Stromal cell of bone marrow (primary cell): ENCODE measurements at regions not wholly inside any gene's neighbourhood (a gene's known extent, or its start where the extent isn't known, plus 50 kb on each side); places are given as distances from the start of the nearest gene placed in this dataset.

Experiments used
- DNase-seq: peaks from one replicate; pipeline ENCODE4 v3.0.0-alpha.2; 2012; ENCODE audit warnings: low read depth

DNA sequence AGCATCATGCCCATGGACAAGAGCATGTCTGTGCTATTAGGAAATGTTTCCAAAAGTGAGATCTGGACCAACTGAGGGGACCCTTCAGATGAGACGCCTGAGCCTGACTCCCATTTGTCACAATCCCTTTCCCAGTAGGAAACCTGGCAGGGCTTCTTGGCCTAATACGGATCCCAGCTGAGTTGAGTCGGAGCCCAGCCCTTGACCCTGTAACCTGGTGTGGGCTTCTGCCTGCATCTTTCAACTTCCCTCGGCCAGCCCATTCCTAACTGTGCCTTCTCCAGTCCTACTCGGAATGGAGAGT, 148.3 kb downstream of the IRX2 start:
- DNase-seq = no peak

DNA sequence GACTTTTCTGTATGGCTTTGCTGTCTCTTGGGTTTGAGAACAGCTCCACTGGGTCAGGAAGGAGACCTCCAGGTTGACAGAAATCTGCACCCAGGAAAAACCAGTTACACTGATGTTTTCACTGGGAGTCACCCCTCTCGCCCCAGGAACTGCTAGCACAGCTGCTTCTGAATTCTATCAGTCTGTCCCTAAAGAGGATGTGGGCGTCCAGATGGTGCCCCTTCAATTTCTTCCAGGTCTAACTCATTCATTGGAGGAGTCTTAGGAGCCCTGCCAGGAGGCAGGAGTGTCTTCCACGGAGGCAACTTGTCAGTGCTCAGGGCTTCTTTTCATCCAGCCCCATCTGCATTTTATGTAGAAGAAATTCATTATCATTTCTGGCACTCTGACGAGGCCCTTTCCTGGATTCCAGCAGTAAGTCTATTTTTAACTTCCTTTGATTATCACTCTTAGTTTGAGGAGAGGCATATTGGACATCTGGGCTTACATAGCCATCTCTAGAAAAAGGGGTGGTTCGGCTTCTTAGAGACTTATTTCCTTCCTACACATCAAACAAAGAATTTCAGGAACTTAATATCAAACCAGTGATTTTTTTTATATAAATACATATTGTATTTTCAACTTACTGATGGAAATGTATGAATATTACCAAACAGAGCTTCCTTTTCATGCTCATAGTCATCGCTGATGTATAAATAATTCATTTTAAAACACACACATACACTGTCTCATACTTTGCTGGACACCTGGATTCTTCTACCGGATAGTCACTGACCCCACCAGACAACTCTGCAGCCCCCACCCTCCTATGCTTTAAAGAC, 148.8 kb downstream of the IRX2 start:
- DNase-seq = no peak

DNA sequence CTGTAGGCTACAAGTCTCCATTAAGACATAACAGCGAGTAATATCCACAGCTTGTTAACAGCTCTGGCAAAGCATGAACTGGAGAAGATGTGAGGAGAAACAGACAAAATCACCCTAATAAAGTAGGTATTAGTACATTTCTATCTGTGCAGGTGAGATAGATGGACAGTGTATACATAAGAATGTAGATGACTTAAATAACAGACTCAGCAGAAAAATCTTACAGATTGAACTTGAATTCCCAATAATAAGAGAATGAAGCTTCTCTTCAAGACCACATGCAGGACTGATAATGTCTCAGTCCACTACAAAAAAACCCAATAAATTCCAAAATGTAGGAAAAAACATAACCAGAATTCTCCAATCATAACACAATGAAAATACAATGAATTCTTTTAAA, 153.0 kb downstream of the IRX2 start:
- DNase-seq = no peak

DNA sequence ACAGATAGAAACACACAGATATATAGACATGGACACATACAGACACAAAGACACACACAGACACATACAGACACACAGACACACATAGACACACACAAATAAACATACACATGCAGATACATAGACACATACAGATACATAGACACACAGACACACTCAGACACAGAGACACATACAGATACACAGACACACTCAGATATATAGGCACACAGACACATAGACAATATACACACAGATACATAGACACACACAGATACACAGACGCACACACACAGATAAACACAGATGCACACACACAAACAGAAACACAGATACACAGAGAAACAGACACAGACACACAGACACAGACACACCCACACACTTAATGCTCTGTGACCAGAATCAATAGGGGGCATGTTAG, 156.8 kb downstream of the IRX2 start:
- DNase-seq = no peak

DNA sequence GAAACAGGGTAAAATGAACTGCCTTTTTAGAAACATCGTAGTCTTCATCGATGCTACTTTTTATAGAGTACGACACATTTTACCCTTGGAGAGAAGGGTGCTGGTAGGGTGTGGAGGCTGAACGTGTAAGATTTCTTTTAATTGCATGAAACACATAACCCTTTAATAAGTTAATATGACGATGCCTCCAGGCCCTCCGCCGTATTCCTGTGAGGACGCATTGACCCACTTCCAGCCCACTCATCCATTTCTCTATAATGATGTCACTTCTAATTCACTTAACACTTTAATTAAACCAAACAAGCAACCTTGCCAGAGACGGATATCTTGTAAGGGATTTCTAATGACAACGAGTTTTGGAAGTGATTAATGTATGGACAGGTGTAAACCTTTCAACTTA, 158.7 kb downstream of the IRX2 start:
- DNase-seq = no peak

DNA sequence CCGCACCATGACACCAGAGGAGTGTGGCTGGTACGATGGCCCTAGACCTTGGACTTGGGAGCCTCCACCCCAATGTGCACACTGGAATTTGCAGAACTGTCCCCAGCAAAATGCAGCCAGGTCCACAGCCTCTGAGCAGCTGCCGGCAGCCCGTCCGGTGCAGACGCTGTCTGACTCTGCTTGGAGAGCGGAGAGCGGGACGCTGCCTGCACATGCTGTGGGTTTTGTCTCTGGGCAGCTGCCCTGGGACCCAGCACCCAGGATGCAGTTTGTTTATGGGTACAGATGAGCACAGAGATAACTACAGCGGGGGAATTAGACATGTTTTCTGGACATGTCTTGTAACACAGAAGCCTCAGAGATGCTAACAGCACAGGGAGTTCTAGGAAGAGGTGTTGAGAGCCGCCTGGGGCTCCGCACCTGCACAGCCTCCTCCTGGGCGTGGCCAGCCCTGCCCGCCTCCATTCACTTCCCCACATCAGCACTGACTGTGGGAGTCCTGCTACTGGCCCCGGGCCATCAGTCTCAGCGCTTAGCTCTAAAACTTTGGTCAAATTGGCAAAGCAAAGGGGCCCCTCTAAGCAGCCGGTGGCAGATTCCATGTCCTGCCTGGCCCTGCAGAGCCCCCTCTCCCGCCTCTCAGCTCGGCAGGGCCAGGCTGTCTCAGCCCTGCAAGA, 159.6 kb downstream of the IRX2 start:
- DNase-seq = no peak

DNA sequence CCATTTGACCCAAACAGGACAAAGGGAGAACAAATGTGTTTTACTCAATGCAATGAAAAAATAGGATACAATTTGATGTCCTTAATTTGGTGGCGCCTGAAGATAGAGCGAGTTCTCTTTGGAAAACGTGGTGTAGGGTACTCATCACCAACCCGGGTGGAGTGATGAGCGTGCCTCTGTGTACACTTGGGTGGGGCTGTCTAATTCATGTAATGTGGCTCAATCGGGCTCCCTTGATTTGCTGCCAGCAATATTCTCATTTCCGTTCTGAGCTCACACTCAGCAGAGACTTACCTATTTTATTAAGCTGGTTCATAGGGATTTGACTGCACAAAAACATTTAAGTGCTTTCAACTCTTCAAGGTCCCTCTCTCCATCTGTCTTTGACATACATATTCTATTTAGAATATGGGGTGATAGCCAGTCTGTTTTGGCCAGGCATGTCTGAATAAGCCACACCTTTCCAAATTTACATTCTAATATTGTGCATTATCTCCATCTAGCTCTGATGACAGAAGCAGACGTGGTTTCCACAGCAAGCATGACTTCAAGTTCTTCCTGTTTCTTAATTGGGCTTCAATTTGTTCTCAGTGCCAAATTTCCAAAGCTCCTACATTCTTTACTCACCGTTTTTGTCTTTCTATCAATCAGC, 162.5 kb downstream of the IRX2 start:
- DNase-seq = no peak

DNA sequence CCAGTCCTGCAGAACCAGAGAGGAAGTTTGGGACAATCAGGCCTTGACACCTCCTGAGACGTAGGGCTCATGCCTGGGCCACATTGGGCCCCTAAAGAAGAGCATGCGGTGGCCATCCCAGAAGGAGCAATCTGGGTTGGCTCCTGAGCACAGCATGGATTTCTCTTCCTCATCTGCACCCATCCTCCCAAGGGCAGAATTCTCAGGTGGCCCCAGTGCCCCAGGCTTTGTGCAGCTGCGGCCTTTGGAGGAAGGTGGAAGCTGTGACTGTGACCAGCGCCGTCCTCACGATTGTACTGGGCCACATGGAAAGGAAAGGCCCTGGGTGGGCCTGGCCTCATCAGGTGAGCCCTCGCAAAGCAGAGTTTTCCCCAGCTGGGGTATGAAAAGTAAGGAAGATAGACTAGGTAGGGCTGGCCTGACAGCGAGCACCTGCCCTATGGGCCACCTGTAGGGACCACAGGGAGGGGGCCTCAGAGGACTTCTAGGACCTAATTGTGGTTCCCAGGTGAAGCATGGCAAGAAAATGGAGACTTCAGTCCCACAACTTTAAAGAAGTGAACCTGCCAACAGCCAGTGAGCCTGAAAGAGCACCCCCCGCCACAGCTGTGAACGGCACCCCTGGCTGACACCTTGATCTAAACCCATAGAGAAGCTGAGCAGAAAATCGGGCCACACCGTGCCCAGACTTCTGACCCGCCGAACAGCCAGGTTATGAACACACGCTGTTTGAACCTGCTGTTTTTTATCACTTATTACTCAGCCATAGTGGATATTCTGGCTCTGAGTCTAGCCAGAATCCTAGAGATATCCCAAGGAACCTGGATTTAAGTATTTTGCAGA, 164.1 kb downstream of the IRX2 start:
- no peak for DNase-seq

DNA sequence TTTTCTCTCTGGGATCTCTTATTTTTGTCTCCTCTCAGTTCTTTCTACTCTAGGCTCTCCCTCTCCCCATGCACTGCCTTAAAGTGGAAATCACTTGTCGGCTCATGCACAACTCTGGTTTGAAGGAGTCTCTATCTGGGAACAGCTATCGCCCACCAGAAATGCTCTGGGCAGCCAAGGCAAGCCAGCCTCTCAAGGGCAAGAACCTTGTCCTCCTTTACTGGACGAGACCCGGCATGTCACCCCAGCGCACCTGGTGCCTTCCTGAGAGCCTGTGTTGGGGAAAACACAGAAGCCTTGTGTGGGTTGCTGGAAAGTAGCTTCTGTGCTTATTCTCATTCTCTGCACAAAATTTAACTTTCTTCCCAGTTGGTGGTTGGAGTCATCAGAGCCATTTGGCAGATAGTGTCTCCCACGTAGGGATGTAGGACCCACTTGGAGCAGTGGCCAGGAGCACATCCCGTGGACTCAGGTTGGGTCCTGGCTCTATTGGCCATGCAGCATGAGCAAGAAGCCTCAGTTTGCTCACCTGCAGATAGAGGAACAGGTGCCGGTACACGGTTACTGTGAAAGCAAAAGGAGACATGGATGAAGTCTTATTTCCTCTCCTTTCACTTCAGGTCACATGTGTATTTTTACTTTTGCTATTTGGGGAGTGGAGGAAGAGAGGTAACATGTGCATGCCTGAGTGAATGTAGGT, 165.3 kb downstream of the IRX2 start:
- no peak for DNase-seq

DNA sequence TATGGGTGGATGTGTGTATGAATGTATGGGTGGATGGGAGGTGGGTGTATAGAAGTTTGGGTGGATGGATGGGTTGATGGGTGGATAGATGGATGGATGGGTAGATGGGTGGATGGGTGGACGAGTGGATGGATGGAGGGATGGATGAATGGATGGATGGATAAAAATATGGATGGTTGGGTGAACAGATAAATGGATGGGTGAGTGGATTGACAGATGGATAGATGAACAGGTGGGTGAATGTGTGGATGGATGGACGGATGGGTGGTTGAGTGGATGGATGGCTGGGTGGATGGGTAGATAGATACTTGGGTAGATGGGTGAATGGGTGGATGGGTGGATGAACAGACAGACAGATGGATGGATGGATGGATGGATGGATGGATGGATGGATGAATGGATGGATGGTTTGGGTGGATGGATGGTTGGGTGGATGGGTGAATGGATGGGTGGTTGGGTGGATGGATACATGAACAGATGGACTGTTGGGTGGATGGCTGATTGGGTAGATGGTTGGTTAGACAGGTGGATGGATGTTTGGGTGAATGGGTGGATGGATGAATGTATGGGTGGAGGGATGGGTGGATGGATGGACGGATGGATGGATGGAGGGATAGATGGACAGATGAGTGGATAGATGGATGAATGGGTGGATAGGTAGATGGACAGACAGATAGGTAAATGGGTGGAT, 166.8 kb downstream of the IRX2 start:
- no peak for DNase-seq

DNA sequence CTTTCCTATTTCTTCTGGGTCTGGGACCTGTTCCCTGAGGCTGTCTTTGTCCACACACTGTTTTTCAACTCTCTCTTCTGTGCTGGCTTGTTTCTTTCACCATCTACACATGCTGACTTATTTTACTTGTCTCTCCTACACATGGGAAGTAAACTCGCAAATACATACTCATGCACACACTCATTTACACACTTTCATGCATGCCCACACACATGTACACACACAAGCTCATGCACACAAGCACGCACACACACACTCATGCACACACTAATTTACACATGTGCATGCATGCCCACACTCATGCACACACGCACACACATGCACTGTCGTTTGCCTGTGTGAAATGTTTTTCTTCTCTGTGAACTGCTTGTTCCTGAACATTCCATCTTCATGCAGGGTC, 169.0 kb downstream of the IRX2 start:
- DNase-seq = no peak

DNA sequence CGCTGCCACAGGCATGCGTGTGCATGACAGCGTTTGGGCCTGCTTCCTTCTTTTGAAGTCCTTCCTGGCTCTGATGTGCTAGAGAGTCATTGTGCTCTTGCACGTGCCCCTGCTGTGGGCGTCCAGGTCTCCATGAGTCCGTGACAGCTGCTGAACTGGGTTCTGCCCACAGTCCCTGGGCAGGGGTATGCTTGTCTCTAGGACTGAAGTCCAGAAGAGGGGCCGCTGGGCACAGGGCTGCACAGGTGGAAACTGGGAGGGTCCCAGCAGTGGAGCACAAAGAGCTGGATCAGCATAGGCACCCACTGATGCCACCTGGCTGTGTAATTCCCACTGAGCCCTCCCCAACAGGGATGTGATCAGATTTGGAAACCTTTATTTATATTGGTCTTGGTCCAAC, 169.4 kb downstream of the IRX2 start:
- DNase-seq = no peak

DNA sequence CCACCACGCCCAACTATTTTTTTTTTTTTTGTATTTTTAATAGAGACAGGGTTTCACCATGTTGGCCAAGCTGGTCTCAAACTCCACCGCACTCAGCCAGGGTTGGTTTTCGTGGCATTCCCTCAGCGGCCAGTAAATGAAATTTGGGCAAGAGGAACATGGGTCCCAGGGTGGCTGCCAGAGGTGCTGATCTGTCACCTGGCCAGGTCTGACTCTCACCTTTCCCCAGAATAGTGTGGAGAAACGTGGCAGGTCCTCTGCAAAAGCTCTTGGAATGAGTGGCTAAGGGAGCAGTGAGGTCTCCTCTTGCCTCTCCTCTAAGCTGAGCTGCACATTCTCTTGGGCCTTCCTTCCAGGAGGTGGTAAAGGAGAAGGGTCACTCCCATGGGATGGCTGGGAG, 170.1 kb downstream of the IRX2 start:
- no peak for DNase-seq

DNA sequence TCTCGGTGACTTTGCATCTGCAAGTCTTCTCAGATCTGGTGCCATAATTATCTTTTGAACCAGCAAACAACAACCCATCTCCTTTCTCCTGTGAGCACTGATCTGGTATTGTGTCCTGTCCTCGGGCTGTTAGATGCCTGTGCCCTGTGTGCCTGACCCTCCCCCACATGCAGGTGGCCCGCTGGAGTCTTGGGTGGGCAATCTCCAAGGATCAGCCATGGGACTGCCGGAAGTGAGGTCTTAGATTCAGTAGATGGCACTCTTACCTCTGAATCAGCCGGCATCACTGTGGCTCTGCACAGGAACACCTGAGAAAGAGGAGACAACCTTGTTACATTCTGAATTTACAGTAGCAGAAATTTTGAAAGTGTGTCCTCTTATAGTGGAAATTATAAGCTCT, 172.4 kb downstream of the IRX2 start:
- no peak for DNase-seq

DNA sequence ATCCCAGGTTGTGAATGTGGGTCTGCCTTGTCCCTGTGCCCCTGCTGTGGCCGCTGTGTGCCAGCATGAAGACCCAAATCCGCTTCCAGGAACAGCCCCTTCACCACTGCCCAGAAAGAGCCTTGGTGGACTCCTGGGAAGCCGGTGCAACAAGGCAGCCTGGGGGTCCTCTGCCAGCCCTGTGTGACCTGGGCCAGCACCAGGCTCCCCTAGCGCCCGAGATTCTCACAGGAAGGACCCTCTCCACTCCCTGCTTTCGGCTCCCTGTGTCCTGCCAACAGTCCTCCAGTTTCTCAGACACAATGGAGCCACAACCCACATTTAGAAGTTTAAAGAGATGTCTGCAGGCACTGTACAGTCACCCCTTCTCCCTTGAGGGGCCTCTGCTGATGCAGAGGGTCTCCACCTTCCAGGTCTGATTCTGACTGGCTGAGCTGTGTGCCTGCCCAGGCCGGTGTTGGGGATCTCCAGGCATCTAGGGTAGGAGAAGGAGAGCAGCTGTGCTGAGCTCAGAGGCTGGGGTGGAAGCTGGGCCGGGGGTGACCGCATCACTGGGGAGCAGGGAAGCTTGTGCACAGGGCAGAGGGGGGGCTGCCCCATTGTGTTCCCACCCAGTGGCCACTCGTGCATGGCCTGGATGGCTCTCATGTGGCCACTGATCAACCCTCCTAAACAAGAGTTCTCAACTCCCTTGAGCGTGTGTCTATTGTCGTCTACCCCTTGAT, 174.0 kb downstream of the IRX2 start:
- DNase-seq = no peak

DNA sequence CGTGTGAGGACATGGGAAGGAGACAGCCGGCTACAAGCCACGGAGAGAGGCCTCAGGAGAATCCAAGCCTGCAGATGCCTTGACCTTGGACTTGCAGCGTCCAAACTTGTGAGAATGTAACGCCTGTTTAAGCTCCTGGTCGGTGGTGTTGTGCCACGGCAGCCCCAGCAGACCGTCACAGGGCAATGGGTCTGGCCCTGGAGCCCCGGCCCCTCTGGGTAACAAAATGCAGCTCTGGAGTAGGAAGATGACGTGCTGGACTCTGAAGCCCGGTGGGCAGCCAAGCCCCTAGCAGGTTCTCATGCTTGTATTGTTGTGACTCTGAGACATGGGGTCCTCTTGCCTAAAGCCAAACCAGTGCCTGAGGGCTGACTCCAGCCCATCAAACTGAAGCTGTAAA, 174.7 kb downstream of the IRX2 start:
- DNase-seq = no peak

DNA sequence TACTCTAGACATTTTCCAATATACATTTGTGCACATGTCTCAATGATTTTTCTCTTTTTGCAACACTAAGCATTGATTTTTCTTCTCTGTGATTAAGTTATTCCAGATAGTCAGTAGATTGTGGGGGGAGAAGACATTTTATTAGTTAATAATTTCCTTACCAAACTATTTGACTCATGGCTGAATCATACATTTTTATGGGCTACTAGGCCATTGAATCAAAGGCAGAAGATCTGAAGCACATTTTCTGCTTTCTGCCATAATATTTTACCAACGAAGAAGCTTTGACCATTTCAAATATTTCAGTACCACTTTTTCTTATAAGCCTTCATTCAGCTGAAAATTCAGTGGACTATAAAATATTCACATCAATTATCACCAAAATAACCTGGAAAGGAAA, 175.6 kb downstream of the IRX2 start:
- DNase-seq = no peak

DNA sequence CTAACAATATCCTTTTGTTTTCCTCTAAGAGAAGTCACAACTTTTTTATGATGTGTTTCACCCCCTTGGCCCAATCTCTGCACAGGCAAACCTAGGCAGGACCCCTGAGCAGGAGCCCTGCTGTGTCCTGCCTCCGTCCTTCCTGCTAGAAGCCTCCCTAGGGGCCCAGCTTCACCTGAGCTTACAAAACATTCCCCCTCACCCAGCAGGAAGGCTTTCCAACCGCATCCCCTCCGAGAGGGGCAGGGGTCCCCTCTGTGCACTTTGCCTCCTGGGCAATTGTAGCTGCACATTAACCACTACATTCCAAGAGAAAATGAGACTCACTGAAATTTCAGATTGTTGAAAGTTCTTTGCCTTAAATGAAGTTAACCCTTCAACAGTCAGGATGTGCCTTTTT, 176.2 kb downstream of the IRX2 start:
- DNase-seq = no peak

DNA sequence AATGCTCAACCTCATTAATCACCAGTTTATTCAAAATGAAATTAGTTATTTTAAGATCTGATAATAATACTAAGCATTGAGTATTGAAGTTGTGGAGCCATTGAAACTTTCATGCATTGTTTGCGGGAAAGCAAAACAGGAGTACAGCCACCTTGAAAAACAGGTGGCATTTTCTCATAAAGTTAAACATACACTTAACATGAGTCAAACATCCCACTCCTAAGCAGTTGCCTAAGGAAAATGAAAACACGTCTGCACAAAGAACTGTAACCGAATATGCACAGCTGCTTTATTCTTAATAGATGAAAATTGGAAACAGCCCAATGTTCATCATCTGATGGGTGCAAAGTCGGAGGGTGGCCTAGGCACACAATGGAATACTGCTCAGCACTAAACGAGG, 177.3 kb downstream of the IRX2 start:
- no peak for DNase-seq

DNA sequence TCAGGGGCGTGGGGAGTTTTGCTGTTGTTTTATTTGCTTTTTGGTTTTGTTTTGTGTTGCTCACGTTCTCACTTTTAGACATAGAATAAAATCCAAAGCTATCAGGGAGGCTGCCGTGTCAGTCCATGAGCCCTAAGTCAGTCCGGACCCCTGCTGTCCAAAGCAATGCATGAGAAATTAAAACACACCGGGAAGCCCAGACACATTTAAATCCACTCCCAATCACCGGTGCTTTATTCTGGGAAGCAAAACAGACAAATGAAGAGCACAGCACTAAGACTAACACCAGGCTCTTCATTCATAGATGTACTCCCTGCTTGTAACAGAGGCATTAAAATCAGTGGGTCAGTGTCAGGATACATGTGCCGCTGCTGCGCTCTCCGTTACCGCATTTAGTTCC, 180.9 kb downstream of the IRX2 start:
- no peak for DNase-seq
